ENCODE measurements at regions not wholly inside any gene's neighbourhood (a gene's known extent, or its start where the extent isn't known, plus 50 kb on each side); places are given as distances from the start of the nearest gene placed in this dataset.

DNA sequence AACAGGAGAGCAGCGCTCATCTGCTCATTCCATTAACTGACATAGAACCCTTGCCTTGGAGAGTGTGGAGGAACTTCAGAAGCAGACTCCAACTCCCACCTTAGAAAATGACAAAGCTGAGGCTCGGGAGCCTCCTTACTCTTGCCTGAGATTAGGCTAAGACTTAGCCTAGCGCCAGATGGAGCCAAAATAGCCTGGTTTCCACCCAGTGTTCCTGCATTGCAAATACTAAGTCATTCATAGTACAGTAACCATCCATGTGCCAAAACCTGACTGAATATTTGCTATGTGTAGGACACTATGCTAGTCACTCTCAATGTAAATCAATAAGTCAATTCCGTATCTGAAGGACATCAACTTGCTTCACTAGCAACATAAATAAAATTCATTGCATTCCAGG is 387.4 kb upstream of the CPEB2 start:
- TF ChIP-seq, protein P1, sequence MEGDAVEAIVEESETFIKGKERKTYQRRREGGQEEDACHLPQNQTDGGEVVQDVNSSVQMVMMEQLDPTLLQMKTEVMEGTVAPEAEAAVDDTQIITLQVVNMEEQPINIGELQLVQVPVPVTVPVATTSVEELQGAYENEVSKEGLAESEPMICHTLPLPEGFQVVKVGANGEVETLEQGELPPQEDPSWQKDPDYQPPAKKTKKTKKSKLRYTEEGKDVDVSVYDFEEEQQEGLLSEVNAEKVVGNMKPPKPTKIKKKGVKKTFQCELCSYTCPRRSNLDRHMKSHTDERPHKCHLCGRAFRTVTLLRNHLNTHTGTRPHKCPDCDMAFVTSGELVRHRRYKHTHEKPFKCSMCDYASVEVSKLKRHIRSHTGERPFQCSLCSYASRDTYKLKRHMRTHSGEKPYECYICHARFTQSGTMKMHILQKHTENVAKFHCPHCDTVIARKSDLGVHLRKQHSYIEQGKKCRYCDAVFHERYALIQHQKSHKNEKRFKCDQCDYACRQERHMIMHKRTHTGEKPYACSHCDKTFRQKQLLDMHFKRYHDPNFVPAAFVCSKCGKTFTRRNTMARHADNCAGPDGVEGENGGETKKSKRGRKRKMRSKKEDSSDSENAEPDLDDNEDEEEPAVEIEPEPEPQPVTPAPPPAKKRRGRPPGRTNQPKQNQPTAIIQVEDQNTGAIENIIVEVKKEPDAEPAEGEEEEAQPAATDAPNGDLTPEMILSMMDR (IDR thresholded peaks at IDR 0.05), result no peak
- DNase-seq (no peak), ATAC-seq (no peak)
- Mint-ChIP-seq H3K4me1 (no peaks in the 10 kb centered on the region), H3K4me3 (no peak overlapping the region), H3K9me3 (peaks cover 0 to 2% of the 10 kb centered on the region in 2 donors), H3K27me3 (ENCODE audit: low read depth in 2 of 2) (no peaks in the 10 kb centered on the region), H3K36me3 (no peaks in the 10 kb centered on the region), H3K27ac (no peak overlapping the region)
- H3K4me3 ChIP-seq (ENCODE audit: low read length), result no peak overlapping the region
- H3K4me1 ChIP-seq (ENCODE audit: control insufficient read depth, insufficient read depth, low read length), result no peaks in the 10 kb centered on the region
- H3K27ac ChIP-seq (ENCODE audit: low read length), result no peak overlapping the region
- WGBS (ENCODE audit: insufficient coverage), result 57% methylated on average over 3 of the region's 4 CpGs
- no peaks in the 10 kb centered on the region for H3K9me3 ChIP-seq (ENCODE audit: control insufficient read depth, insufficient read depth, low read length)
- no peaks in the 10 kb centered on the region for H3K36me3 ChIP-seq (ENCODE audit: control insufficient read depth, insufficient read depth, low read length)
- intact Hi-C loops (cut with micrococcal nuclease), result no loop called here
- H3K27me3 ChIP-seq (ENCODE audit: control insufficient read depth, insufficient read depth, low read length), result no peaks in the 10 kb centered on the region

GRCh38 chr4:14615671-14616070 is 386.6 kb upstream of the CPEB2 start:
- Histone ChIP-seq H3K36me3 (ENCODE audit: control insufficient read depth, insufficient read depth, low read length) (no peaks in the 10 kb centered on the region), H3K27me3 (ENCODE audit: control insufficient read depth, insufficient read depth, low read length) (no peaks in the 10 kb centered on the region), H3K27ac (ENCODE audit: low read length) (no peak overlapping the region), H3K9me3 (ENCODE audit: control insufficient read depth, insufficient read depth, low read length) (no peaks in the 10 kb centered on the region), H3K4me3 (ENCODE audit: low read length) (no peak overlapping the region), H3K4me1 (ENCODE audit: control insufficient read depth, insufficient read depth, low read length) (no peaks in the 10 kb centered on the region)
- ATAC-seq (no peak), DNase-seq (no peak)
- 54% methylated on average over 3 of the region's 3 CpGs for WGBS (ENCODE audit: insufficient coverage)
- no peaks in the 10 kb centered on the region for H3K27me3 Mint-ChIP-seq (ENCODE audit: low read depth in 2 of 2)
- no peaks in the 10 kb centered on the region for H3K4me1 Mint-ChIP-seq
- peaks cover 0 to 2% of the 10 kb centered on the region in 2 donors for H3K9me3 Mint-ChIP-seq
- intact Hi-C loops (cut with micrococcal nuclease), result no loop called here
- TF ChIP-seq, protein P1 (IDR thresholded peaks at IDR 0.05), result no peak
- no peaks in the 10 kb centered on the region for H3K36me3 Mint-ChIP-seq
- H3K27ac Mint-ChIP-seq, result no peak overlapping the region
- H3K4me3 Mint-ChIP-seq, result no peak overlapping the region

DNA sequence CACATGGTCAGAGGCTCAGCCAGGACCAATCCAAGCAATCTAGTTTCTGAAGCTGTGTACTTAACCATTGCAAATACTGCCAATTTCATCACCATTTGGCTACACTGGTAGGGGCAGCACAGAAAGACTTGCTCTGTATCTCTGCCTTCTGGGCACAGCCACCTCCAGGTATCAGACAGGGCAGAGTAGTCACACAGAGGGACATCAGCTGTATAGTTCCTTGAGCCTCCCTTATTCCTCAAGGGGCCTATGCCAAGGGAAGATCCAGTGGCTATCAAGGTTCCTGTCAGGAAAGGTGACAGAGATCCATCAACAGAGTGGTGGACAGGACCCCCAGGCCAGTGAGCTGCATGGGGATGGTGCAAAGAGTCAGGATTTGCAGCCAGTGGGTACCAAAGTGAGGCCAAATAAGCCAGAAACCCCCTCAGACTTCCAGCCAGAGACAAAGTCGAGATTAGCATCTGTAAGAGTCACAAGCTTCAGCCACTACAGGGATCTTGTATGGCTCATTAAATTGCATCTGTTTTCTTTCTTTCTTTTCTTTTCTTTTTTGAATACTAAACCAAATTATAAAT is 381.6 kb upstream of the CPEB2 start:
- peaks cover 0 to 4% of the 10 kb centered on the region in 2 donors for H3K9me3 Mint-ChIP-seq
- H3K36me3 Mint-ChIP-seq, result no peaks in the 10 kb centered on the region
- Histone ChIP-seq H3K27me3 (ENCODE audit: control insufficient read depth, insufficient read depth, low read length) (no peaks in the 10 kb centered on the region), H3K27ac (ENCODE audit: low read length) (no peak overlapping the region), H3K4me3 (ENCODE audit: low read length) (no peak overlapping the region), H3K9me3 (ENCODE audit: control insufficient read depth, insufficient read depth, low read length) (no peaks in the 10 kb centered on the region), H3K4me1 (ENCODE audit: control insufficient read depth, insufficient read depth, low read length) (no peaks in the 10 kb centered on the region), H3K36me3 (ENCODE audit: control insufficient read depth, insufficient read depth, low read length) (no peaks in the 10 kb centered on the region)
- TF ChIP-seq, protein P1 (IDR thresholded peaks at IDR 0.05), result no peak
- H3K4me1 Mint-ChIP-seq, result no peaks in the 10 kb centered on the region
- H3K4me3 Mint-ChIP-seq, result no peak overlapping the region
- ATAC-seq, result no peak
- intact Hi-C loops (cut with micrococcal nuclease), result no loop called here
- WGBS (ENCODE audit: insufficient coverage), result 64% methylated on average over 1 of the region's 1 CpG
- H3K27ac Mint-ChIP-seq, result no peak overlapping the region
- no peak for DNase-seq
- no peaks in the 10 kb centered on the region for H3K27me3 Mint-ChIP-seq (ENCODE audit: low read depth in 2 of 2)

All from natural killer cell (primary cell).